HG02610 (cell line): ENCODE measurements at regions not wholly inside any gene's neighbourhood (a gene's known extent, or its start where the extent isn't known, plus 50 kb on each side); places are given as distances from the start of the nearest gene placed in this dataset.

Experiments
- ATAC-seq: cut with Tn5 transposase; IDR thresholded peaks from one replicate; pipeline ENCODE4 v1.9.1; 2021; ENCODE audit warnings: mild to moderate bottlenecking, moderate library complexity; ENCODE audit not compliant: unreplicated experiment

GRCh38 chr2:199629301-199629700 is 171.6 kb upstream of the SATB2 start:
- no peak for ATAC-seq

DNA sequence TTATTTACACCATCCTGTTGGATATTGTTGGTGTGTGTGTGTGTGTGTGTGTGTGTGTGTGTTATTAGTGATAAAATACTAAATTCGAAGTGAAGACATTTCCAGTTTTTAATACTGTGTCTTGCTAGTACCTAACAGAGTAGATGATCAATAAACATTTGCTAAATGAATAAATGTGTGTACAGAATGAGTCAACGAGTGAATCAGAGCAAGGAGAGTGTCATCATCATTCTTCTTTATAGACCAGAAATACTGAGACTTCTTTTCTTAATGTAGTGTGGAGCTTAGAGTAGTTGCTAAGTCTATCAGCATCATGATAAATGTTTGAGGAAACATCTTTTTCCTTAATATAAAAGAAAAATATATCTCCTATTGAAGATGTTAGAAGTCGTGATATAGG is 169.7 kb upstream of the SATB2 start:
- ATAC-seq = no peak

DNA sequence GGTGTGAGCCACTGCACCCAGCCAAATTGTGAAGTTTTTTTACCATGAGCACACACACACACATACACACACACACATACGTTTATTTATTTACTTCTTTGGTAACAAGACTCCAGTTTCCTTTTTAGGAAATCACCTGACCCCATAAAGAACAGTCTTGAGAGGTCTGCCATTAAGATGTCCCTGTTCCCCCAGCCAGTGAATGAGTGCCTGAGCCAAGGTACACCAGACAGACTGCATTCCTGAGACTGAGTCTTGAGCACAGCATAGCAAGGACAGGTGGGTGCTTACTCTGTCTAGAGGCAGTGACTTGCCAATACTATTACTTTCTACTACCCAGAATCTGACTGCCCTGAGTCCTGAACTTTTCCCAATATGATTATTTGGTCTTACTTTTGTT is 167.2 kb upstream of the SATB2 start:
- ATAC-seq = no peak

GRCh38 chr2:199612509-199613130 is 154.9 kb upstream of the SATB2 start:
- no peak for ATAC-seq

- no peak for ATAC-seq
Measured at GRCh38 chr2:199607914-199608313, 150.2 kb upstream of the SATB2 start.

DNA sequence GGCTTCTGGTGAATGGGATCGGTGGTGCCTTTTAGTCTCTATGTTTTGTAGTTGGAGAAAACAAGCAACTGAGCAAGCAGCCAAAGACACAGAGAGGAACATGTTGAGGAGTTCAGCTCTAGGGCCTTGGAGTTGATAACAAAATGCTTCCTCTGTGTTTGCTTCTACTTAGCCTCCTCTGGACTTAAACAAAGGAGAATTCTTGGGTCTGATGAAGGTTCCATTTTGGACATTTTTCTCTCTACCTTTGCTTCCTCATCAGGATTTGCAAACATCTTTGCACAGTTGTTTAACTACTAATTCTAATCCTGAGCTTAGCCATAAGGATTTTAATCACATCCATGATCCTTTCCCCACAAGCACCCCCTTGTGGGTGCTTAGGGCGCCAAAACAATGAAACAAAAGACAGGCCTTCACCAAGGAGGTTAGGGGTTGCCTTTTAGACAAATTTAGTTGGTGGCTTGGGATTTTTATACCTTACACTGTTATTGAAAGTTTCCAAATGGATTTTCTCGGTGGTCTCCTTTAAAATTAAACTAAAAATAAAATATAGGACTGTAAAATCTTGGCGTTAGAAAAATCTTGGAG is 148.5 kb upstream of the SATB2 start:
- ATAC-seq = no peak

DNA sequence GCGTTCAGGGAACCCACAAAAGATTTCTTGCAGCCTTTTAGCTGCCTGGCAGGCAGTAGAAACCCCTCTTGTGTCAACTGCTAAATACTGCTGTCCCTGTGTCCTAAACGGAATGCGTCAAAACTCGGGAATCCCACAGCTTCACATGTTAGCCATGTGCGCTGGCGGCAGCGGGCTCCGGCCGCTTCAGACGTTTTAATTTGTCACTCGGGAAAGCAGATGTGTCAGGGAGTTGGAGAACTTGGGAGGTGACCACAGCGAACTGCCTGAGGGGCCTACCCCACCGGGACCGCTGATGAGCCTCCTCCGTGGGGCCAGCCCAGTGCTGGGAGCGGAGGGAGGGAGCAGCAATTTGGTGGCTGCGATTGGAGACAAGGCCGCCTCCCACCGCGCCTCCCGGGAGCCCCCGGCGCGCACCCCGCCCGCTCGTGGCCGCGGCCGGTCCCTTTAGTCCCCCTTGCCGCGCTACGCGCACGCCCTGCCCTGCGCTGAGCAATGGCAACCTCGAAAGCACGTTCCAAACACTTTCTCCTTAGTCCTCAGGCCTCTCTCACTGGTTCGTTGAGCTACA is 146.1 kb upstream of the SATB2 start:
- no peak for ATAC-seq

DNA sequence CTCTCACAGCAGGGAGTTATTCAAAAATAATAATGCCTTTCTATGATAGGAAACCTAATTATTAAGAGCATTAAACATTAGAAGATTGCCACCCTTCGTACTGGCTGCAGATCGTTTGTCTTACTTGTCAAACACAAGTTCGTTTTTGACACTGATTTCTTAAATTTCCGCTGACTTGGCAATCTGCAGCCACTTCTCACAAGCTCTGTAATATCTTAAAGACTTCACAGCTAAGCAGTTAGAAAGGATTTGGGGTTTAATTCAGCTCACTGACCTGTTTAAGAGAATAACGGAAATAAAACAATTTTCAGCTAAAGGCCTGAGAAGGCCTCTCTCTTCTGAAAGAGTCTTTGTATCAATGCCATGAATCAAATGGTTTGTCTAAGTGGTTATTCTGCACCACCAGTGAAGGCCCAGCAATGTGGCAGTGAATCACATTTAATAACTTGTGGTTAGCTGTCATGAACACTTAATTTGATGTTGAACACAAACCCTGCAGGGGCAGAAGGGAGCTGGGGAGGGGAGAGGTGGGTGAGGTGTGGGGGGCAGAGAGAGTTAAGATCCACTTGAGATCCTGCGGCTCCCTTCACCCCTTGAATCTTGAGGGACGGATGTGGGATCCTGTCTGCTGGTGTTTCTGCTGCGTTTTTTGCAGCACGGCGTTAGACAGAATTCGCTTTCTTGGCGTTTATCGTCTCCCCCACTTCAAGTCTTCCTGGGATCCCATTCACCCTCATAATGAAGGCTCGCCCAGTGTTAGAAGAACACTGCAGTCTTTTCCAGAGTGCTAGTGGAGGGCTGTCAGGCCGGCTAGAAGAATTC is 145.4 kb upstream of the SATB2 start:
- no peak for ATAC-seq

DNA sequence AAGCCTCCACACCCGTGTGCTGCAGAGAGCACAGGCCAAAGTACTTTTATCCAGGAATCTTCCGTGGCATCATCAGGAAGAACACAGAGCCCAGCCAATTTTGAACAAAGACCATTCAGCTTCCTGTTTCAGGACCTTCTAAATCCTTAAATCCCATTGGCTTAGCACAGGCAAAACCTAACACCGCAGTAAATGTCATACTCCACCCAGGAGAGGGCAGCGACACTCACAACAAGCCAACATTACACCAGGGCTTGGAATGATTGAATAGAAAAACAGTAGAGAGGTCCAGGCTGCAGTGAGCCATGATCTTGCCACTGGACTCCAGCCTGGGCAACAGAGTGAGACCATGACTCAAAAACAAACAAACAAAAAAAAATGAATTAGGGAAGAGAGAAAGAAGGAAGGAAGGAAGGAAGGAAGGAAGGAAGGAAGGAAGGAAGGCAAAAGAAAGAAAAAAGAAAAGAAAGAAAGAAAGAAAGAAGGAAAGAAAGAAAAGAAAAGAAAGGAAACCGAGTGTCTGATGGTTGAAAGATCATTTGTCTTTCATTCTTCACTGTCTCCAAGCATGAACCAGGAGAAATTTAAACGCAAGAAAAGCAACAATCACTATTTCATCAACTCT is 144.6 kb upstream of the SATB2 start:
- no peak for ATAC-seq

GRCh38 chr2:199596549-199596948 is 138.8 kb upstream of the SATB2 start:
- ATAC-seq = no peak

GRCh38 chr2:199594443-199594842 is 136.7 kb upstream of the SATB2 start:
- no peak for ATAC-seq

DNA sequence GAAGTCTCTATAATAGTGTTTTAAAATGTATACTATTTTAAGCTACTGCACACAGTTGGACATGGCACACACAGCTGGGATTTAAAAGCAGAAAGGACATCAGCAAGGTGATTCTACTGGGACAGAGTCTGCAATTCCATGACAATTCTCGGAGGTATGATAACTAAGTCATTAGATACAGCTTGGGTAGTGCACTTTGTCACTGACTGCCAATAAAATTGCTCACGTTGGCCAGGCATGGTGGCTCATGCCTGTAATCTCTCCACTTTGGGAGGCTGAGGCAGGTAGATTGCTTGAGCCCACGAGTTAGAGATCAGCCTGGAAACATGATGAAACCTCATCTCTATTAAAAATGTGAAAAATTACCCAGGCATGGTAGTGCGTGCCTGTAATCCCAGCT is 134.1 kb upstream of the SATB2 start:
- no peak for ATAC-seq

DNA sequence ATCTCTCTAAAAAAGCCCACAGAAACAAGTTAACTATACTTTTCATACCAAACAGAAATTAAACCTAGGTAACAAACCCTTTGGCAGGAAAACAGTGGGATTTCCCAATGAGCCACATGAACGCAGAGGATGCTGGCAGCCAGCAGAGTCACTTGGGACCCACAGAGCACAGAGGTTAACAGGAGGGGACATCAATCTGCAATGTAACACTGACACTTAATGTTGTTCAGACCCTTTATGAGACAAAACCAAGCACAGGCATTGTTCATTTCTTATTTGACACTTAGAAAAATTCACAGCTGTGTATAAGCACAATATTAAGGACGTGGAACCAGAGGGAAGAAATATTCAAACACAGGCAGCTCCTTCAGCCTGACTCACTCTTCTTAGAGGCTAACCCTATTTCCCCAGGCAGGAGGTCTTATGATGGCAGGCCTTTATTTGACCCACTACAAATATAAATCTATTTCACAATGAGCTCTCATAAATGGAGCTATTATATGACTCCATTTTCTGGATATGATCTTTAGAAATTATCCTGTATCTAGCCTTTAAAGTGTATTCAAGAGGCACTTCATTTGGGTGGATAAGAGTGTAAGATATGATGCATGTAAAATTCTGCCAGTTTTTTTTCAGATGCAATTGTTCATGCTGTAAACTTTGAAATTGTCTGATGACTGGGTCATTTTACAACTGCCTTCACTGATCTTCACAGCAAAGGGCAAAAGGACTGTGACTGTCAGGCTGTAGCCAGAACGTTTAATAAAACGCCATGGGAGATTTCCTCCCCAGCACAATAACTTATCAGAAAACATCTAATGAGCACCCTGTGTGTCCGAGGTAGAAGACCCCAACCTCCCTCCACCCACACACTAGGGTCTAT is 132.8 kb upstream of the SATB2 start:
- ATAC-seq = no peak

- ATAC-seq = no peak
Measured at GRCh38 chr2:199589306-199589705, 131.6 kb upstream of the SATB2 start.

DNA sequence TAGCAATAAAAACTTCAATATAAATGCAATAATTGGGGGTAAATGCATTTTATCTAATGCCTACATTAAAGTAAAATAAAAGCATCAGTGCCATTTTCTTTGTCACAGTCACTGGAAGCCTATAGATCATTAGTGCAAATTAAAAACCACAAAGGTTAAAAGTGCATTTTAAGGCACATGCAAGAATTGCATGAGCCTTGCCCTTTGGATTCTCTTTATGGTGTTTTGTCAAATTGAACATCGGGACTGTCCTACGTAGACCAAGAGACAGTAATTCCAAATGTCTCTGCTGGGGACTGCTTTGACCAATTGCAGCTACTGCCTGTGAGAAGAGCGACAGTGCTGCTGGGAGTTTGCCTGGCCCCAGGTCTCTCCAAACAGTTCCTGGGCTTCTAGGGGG is 130.3 kb upstream of the SATB2 start:
- no peak for ATAC-seq

DNA sequence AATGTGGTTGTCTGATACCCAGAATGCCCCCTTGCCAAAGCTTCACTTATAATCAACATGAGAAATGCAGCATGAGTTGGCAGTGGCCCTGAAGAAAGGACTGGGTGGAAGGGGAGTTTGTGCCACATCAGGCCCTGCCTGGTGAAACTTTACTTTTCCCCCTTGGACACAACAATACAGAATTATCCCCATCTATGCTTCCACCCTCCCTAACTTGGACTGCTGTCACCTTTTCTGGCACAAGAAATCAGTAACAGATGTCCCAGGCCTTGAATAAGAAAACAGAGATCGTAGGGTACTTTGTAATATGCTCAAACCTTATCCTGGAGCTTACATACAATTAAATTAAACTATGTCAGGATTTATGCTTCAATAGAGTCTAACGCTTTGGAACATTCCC is 128.9 kb upstream of the SATB2 start:
- ATAC-seq = no peak

DNA sequence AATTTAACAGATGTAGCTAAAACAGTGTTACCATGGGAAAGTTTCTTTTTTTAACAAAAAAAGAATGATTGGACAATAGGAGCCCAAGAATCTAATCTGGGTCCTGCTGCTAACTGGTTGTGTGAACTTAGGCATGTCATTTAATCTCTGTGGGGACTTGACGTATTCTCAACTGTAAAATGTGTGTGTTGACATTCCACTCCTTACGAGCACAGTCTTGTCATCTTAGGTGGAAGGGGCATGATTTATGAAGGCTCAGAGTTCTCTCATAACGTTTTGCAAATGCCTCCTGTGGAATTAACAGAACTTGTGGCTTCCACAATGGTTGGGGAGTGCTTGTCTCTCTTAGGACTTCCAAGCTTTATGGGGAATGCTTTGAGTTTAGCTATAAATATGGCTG is 125.9 kb upstream of the SATB2 start:
- ATAC-seq = no peak

- ATAC-seq = no peak
Measured at GRCh38 chr2:199581935-199582360, 124.2 kb upstream of the SATB2 start.

- ATAC-seq = no peak
Measured at GRCh38 chr2:199581408-199581807, 123.7 kb upstream of the SATB2 start.

DNA sequence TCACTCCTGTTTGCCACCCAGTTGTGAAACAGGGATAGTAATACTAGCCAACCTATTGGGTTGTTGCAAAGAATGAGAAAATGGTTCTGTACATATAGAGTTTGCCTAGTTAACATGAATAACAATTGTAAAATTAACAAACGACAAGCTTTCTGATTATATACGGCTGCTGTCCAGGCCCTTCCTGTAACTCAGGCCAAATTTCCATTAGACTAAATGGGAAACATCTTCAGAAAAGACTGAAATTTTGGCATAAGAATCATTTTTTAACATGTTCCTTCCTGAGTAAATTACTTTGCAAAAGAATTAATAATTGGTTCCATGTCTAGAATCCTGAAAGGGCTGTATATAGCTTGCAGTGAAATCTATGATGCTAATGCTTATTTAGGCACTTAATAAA is 117.7 kb upstream of the SATB2 start:
- no peak for ATAC-seq
